Calu3 (cell line): ENCODE measurements at regions not wholly inside any gene's neighbourhood (a gene's known extent, or its start where the extent isn't known, plus 50 kb on each side); places are given as distances from the start of the nearest gene placed in this dataset.

ENCODE experiments used
- BruUV-seq: library from RNA; stranded (reverse); fragments of 400-500 nt; replicated peaks from 2 replicates; lab custom pipeline; 2021; lab: Mats Ljungman, UMichigan
- CTCF ChIA-PET: fragments of 300-600 bp; sonication (Branson Sonifier 250); formaldehyde crosslinking; loops from one replicate; lab custom pipeline; 2022; ENCODE audit warnings: antibody characterized with exemption; lab: Charles Lee
- DNase-seq: peaks from one replicate; pipeline ENCODE4 v3.0.0; 2022
- H3K27ac Mint-ChIP-seq: one replicate; pipeline ENCODE4 v1.8.0; 2022; ENCODE audit warnings: mixed read lengths; ENCODE audit not compliant: unreplicated experiment
- H3K27me3 Mint-ChIP-seq: one replicate; pipeline ENCODE4 v1.8.0; 2022; ENCODE audit warnings: mixed read lengths; ENCODE audit not compliant: unreplicated experiment
- H3K36me3 Mint-ChIP-seq: one replicate; pipeline ENCODE4 v1.8.0; 2022; ENCODE audit warnings: mild to moderate bottlenecking, moderate library complexity, mixed read lengths; ENCODE audit not compliant: insufficient read depth, unreplicated experiment
- H3K4me1 Mint-ChIP-seq: one replicate; pipeline ENCODE4 v1.8.0; 2022; ENCODE audit warnings: mild to moderate bottlenecking, low read depth, mixed read lengths; ENCODE audit not compliant: unreplicated experiment
- H3K4me3 Mint-ChIP-seq: one replicate; pipeline ENCODE4 v1.8.0; 2022; ENCODE audit warnings: mild to moderate bottlenecking, low read depth, moderate library complexity, mixed read lengths; ENCODE audit not compliant: unreplicated experiment
- H3K9me3 Mint-ChIP-seq: one replicate; pipeline ENCODE4 v1.8.0; 2022; ENCODE audit warnings: low read depth, mixed read lengths; ENCODE audit not compliant: unreplicated experiment
- intact Hi-C: fragments of 100-400 bp; cut with micrococcal nuclease; formaldehyde crosslinking; loops from one replicate; pipeline ENCODE4 v1.10.0; 2022; ENCODE audit not compliant: unreplicated experiment
- TF ChIP-seq, protein P1 (sequence below): fragments of 200-600 bp; IDR thresholded peaks from one replicate; pipeline ENCODE4 v1.8.0; 2022; ENCODE audit warnings: antibody characterized with exemption; ENCODE audit not compliant: unreplicated experiment

GRCh38 chr5:2391021-2391420 is 360.5 kb downstream of the IRX2 start:
- Mint-ChIP-seq H3K9me3 (peaks cover 17% of the 10 kb centered on the region), H3K27ac (no peak overlapping the region), H3K4me1 (no peaks in the 10 kb centered on the region), H3K27me3 (no peaks in the 10 kb centered on the region), H3K36me3 (no peaks in the 10 kb centered on the region), H3K4me3 (no peak overlapping the region)
- intact Hi-C loops, result no loop called here
- no TSS peak for BruUV-seq
- DNase-seq, result no peak
- CTCF ChIA-PET, result no interaction called here
- TF ChIP-seq, protein P1, sequence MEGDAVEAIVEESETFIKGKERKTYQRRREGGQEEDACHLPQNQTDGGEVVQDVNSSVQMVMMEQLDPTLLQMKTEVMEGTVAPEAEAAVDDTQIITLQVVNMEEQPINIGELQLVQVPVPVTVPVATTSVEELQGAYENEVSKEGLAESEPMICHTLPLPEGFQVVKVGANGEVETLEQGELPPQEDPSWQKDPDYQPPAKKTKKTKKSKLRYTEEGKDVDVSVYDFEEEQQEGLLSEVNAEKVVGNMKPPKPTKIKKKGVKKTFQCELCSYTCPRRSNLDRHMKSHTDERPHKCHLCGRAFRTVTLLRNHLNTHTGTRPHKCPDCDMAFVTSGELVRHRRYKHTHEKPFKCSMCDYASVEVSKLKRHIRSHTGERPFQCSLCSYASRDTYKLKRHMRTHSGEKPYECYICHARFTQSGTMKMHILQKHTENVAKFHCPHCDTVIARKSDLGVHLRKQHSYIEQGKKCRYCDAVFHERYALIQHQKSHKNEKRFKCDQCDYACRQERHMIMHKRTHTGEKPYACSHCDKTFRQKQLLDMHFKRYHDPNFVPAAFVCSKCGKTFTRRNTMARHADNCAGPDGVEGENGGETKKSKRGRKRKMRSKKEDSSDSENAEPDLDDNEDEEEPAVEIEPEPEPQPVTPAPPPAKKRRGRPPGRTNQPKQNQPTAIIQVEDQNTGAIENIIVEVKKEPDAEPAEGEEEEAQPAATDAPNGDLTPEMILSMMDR, result no peak

DNA sequence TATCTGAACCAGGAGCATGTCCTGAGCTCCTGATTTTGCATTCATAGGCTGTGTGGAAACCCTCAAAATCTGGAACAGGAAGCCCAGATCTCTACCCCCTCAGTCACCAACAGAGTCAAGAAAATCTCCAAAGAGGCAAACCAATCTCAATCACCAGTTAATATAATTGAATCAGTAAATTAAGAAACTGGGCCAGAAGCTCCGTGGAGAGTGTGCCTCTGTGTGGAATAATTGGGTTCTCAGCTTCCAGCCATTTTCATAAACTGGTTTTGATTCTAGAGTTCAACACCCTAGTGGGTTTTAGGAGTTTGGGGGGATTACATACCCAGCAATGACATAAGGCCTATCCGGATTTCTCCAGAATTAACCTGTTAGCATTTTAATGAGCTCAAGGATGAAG is 362.9 kb downstream of the IRX2 start:
- peaks cover 14% of the 10 kb centered on the region for H3K9me3 Mint-ChIP-seq
- H3K4me3 Mint-ChIP-seq, result no peak overlapping the region
- no TSS peak for BruUV-seq
- TF ChIP-seq, protein P1, result no peak
- intact Hi-C loops, result no loop called here
- DNase-seq, result no peak
- CTCF ChIA-PET, result no interaction called here
- no peak overlapping the region for H3K27ac Mint-ChIP-seq
- no peaks in the 10 kb centered on the region for H3K27me3 Mint-ChIP-seq
- no peaks in the 10 kb centered on the region for H3K4me1 Mint-ChIP-seq
- no peaks in the 10 kb centered on the region for H3K36me3 Mint-ChIP-seq

DNA sequence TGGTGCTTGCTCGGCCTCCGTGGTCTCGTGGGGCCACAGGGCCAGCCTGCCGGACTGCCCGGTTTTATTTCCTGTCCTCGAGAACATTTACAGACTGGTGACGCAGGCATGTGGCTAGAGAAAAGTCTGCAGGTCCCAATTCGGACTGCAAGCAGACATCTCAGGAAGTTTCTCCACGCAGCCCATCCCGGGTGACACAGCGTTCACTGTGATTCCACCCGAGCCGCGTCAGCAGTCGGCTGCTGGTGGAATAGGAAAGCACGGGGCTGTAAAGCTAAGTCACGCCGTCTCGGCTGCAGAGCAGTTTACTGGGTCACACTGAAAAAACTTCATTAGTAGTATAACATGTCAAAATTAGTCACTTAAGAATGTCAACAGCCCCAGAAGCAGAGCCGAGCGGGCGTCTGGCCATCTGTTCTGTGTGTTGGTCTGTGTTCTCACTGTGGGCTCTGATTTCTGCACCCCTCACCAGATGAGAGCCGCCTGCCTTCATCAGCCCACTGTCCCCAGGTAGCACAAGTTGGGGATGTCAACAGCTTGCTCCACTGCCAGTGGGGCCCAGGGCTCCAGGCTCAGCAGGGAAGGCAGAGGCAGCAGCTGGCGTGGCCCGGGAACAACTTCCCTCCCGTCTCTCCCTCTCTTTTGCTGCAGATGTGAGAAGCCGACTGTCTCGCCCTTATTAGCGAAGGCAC is 363.7 kb downstream of the IRX2 start:
- H3K4me1 Mint-ChIP-seq, result no peaks in the 10 kb centered on the region
- TF ChIP-seq, protein P1, result no peak
- DNase-seq, result no peak
- intact Hi-C loops, result no loop called here
- CTCF ChIA-PET, result no interaction called here
- H3K27me3 Mint-ChIP-seq, result no peaks in the 10 kb centered on the region
- H3K9me3 Mint-ChIP-seq, result peaks cover 14% of the 10 kb centered on the region
- H3K27ac Mint-ChIP-seq, result no peak overlapping the region
- H3K36me3 Mint-ChIP-seq, result no peaks in the 10 kb centered on the region
- no peak overlapping the region for H3K4me3 Mint-ChIP-seq
- BruUV-seq, result no TSS peak

DNA sequence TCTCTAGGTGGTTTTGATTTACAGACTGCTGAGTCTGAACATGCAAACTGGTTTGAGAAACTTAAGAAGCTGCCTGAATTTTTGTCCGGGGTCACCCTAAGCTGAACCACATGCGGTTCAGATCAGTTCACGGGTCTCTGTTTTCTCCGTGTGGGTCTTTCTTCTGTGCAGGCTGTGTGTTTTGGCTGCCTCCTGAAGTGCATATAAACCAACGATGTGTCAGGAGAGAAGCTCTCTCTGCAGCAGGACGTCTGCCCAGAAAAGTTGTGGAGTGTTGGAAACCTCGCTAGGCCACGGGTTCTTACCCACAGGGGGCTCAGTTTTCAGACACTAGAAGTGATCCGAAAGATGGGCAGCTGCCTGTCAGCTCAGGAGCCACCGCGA is 364.2 kb downstream of the IRX2 start:
- TF ChIP-seq, protein P1, result no peak
- intact Hi-C loops, result no loop called here
- Mint-ChIP-seq H3K9me3 (peaks cover 10% of the 10 kb centered on the region), H3K27ac (no peak overlapping the region), H3K27me3 (no peaks in the 10 kb centered on the region), H3K36me3 (no peaks in the 10 kb centered on the region), H3K4me1 (no peaks in the 10 kb centered on the region), H3K4me3 (no peak overlapping the region)
- CTCF ChIA-PET, result no interaction called here
- DNase-seq, result no peak
- BruUV-seq, result no TSS peak
